Liver (tissue), 8 donors: ENCODE measurements at regions not wholly inside any gene's neighbourhood (a gene's known extent, or its start where the extent isn't known, plus 50 kb on each side); places are given as distances from the start of the nearest gene placed in this dataset.

ENCODE experiments used
- DNase-seq: peaks from one replicate; pipeline ENCODE4 v3.0.0-alpha.2; 2017; ENCODE audit warnings: low spot score
- H3K27ac ChIP-seq, 2 donors: one replicate each; pipeline ENCODE4 v1.7.0; 2013; ENCODE audit warnings: inconsistent platforms in 2 of 2, low read length in 2 of 2, control low read depth in 1 of 2, low read depth in 1 of 2, mild to moderate bottlenecking in 1 of 2
- H3K27me3 ChIP-seq, 4 donors: one replicate each; pipeline versions ENCODE4 v1.6.1 to v1.7.0; 2013; ENCODE audit warnings: low read length in 3 of 4, inconsistent platforms in 1 of 4, mild to moderate bottlenecking in 1 of 4, moderate library complexity in 1 of 4; ENCODE audit not compliant: control insufficient read depth in 4 of 4, insufficient read depth in 4 of 4
- H3K36me3 ChIP-seq, 4 donors: one replicate each; pipeline versions ENCODE4 v1.6.1 to v1.7.0; 2013; ENCODE audit warnings: low read length in 3 of 4, mild to moderate bottlenecking in 3 of 4, low read depth in 1 of 4, moderate library complexity in 1 of 4; ENCODE audit not compliant: control insufficient read depth in 4 of 4, insufficient read depth in 3 of 4
- H3K4me1 ChIP-seq, 4 donors: one replicate each; pipeline versions ENCODE4 v1.6.1 to v1.7.0; 2013; ENCODE audit warnings: low read length in 3 of 4, mild to moderate bottlenecking in 3 of 4, moderate library complexity in 1 of 4; ENCODE audit not compliant: control insufficient read depth in 4 of 4, insufficient read depth in 4 of 4
- H3K4me3 ChIP-seq, 3 donors: one replicate each; pipeline versions ENCODE4 v1.6.1 to v1.7.0; 2013; ENCODE audit warnings: low read length in 3 of 3, control low read depth in 1 of 3, low read depth in 1 of 3, mild to moderate bottlenecking in 1 of 3
- H3K9ac ChIP-seq, 2 donors: one replicate each; pipeline ENCODE4 v1.7.0; 2013; ENCODE audit warnings: low read length in 2 of 2, mild to moderate bottlenecking in 2 of 2, moderate library complexity in 2 of 2, control low read depth in 1 of 2, low read depth in 1 of 2
- H3K9me3 ChIP-seq, 4 donors: one replicate each; pipeline versions ENCODE4 v1.6.1 to v1.7.0; 2013; ENCODE audit warnings: low read length in 3 of 4; ENCODE audit not compliant: control insufficient read depth in 4 of 4
- ATF3 ChIP-seq: IDR thresholded peaks from 2 replicates; pipeline ENCODE4 v1.6.1; 2016; ENCODE audit warnings: antibody characterized with exemption
- CTCF ChIP-seq: fragments of 150-350 bp; IDR thresholded peaks from 2 replicates; pipeline ENCODE4 v1.5.1; 2017; ENCODE audit warnings: improper control_type of control experiment, low read depth, low read length; ENCODE audit not compliant: missing input control
- EGR1 ChIP-seq, 2 donors: IDR thresholded peaks; 2 replicates each; pipeline ENCODE4 v1.6.1; 2016 to 2018; ENCODE audit warnings: antibody characterized with exemption in 2 of 2, low read depth in 2 of 2
- FOXA1 ChIP-seq: IDR thresholded peaks from 2 replicates; pipeline ENCODE4 v1.6.1; 2016; ENCODE audit warnings: antibody characterized with exemption
- FOXA2 ChIP-seq: IDR thresholded peaks from 2 replicates; pipeline ENCODE4 v1.6.1; 2016; ENCODE audit warnings: antibody characterized with exemption
- GABPA ChIP-seq, 2 donors: IDR thresholded peaks in 1 of 2; conservative IDR thresholded peaks in 1 of 2; 2 replicates each; pipeline ENCODE4 v1.6.1; 2016; ENCODE audit warnings: antibody characterized with exemption in 2 of 2, mild to moderate bottlenecking in 1 of 2, moderate library complexity in 1 of 2
- HNF4A ChIP-seq, 2 donors: conservative IDR thresholded peaks; 2 replicates each; pipeline ENCODE4 v1.6.1; 2016; ENCODE audit warnings: antibody characterized with exemption in 2 of 2, mild to moderate bottlenecking in 2 of 2
- HNF4G ChIP-seq: IDR thresholded peaks from 2 replicates; pipeline ENCODE4 v1.6.1; 2016; ENCODE audit warnings: antibody characterized with exemption
- JUND ChIP-seq, 2 donors: IDR thresholded peaks; 2 replicates each; pipeline ENCODE4 v1.6.1; 2016; ENCODE audit warnings: antibody characterized with exemption in 2 of 2
- MAX ChIP-seq: IDR thresholded peaks from 2 replicates; pipeline ENCODE4 v1.6.1; 2016; ENCODE audit warnings: antibody characterized with exemption
- NR2F2 ChIP-seq: IDR thresholded peaks from 2 replicates; pipeline ENCODE4 v1.6.1; 2016; ENCODE audit warnings: antibody characterized with exemption
- RAD21 ChIP-seq, 2 donors: IDR thresholded peaks; 2 replicates each; pipeline ENCODE4 v1.6.1; 2016; ENCODE audit warnings: antibody characterized with exemption in 2 of 2, mild to moderate bottlenecking in 2 of 2
- REST ChIP-seq: IDR thresholded peaks from 2 replicates; pipeline ENCODE4 v1.6.1; 2016; ENCODE audit warnings: antibody characterized with exemption, mild to moderate bottlenecking
- RXRA ChIP-seq, 2 donors: IDR thresholded peaks; 2 replicates each; pipeline ENCODE4 v1.6.1; 2017 to 2018; ENCODE audit warnings: antibody characterized with exemption in 2 of 2, mild to moderate bottlenecking in 1 of 2
- SP1 ChIP-seq: IDR thresholded peaks from 2 replicates; pipeline ENCODE4 v1.6.1; 2018; ENCODE audit warnings: antibody characterized with exemption, mild to moderate bottlenecking
- TAF1 ChIP-seq: conservative IDR thresholded peaks from 2 replicates; pipeline ENCODE4 v1.6.1; 2016; ENCODE audit warnings: antibody characterized with exemption, mild to moderate bottlenecking
- YY1 ChIP-seq: IDR thresholded peaks from 2 replicates; pipeline ENCODE4 v1.6.1; 2016; ENCODE audit warnings: antibody characterized with exemption, mild to moderate bottlenecking
- ZBTB33 ChIP-seq: IDR thresholded peaks from 2 replicates; pipeline ENCODE4 v1.6.1; 2016; ENCODE audit warnings: antibody characterized with exemption
- WGBS: extraction: QIAGEN DNeasy Blood & Tissue Kit; methylation state at CpG from one replicate; pipeline ENCODE4 v1.1.7; 2013; 5-methylcytosine and 5-hydroxymethylcytosine counted together
- donor health status: healthy.
- donor health status: healthy.
- donor health status: healthy.
- donor health status: healthy.
- donor health status: healthy.

GRCh38 chr11:37343290-37343689 lies 745.3 kb upstream of the RAG2 start:
- no peaks in the 10 kb centered on the region for H3K27me3 ChIP-seq
- H3K4me1 ChIP-seq = no peaks in the 10 kb centered on the region
- H3K36me3 ChIP-seq = no peaks in the 10 kb centered on the region
- no peak for TF ChIP-seq NR2F2
- no peak for TF ChIP-seq GABPA (IDR thresholded peaks at IDR 0.05 in 1 of 2, conservative IDR thresholded peaks at IDR 0.05 in 1 of 2)
- TF ChIP-seq ATF3 = no peak
- no peak for TF ChIP-seq FOXA2
- TF ChIP-seq EGR1 (IDR thresholded peaks at IDR 0.05; ENCODE audit: low read depth in 2 of 2) = no peak
- TF ChIP-seq RAD21 (IDR thresholded peaks at IDR 0.05) = no peak
- TF ChIP-seq YY1 = no peak
- TF ChIP-seq RXRA (IDR thresholded peaks at IDR 0.05) = no peak
- no peak for TF ChIP-seq CTCF
- TF ChIP-seq FOXA1 = no peak
- TF ChIP-seq JUND (IDR thresholded peaks at IDR 0.05) = no peak
- TF ChIP-seq HNF4A (conservative IDR thresholded peaks at IDR 0.05) = no peak
- no peak for TF ChIP-seq ZBTB33
- no peak for TF ChIP-seq REST
- TF ChIP-seq MAX = no peak
- TF ChIP-seq HNF4G = no peak
- no peak for TF ChIP-seq TAF1
- no peak for TF ChIP-seq SP1
- H3K9ac ChIP-seq = no peak overlapping the region
- no peak for DNase-seq
- no peak overlapping the region for H3K4me3 ChIP-seq
- H3K9me3 ChIP-seq = no peaks in the 10 kb centered on the region
- 82% methylated on average over 1 of the region's 1 CpG for WGBS
- H3K27ac ChIP-seq = no peak overlapping the region

- TF ChIP-seq MAX (no peak), FOXA2 (no peak), RAD21 (IDR thresholded peaks at IDR 0.05) (no peak), HNF4A (conservative IDR thresholded peaks at IDR 0.05) (no peak), TAF1 (no peak), YY1 (no peak)
- no peaks in the 10 kb centered on the region for H3K36me3 ChIP-seq
- no peak overlapping the region for H3K27ac ChIP-seq
- WGBS = 98% methylated on average over 2 of the region's 2 CpGs
- DNase-seq = no peak
- H3K27me3 ChIP-seq = no peaks in the 10 kb centered on the region
- no peak overlapping the region for H3K4me3 ChIP-seq
- no peaks in the 10 kb centered on the region for H3K4me1 ChIP-seq
- H3K9me3 ChIP-seq = no peaks in the 10 kb centered on the region
- H3K9ac ChIP-seq = no peak overlapping the region
Measured at GRCh38 chr11:37336401-37336800, 738.4 kb upstream of the RAG2 start.
